Fibroblast of mammary gland (primary cell): ENCODE measurements at regions not wholly inside any gene's neighbourhood (a gene's known extent, or its start where the extent isn't known, plus 50 kb on each side); places are given as distances from the start of the nearest gene placed in this dataset.

ENCODE experiments used
- DNase-seq: peaks from one replicate; pipeline ENCODE4 v3.0.0-alpha.2; 2010; ENCODE audit warnings: low read depth
- H3K4me3 ChIP-seq: 2 replicates; pipeline ENCODE4 v1.5.1; 2011; ENCODE audit warnings: low read depth, mild to moderate bottlenecking, low read length, moderate library complexity; ENCODE audit not compliant: control insufficient read depth
- CTCF ChIP-seq: conservative IDR thresholded peaks from 2 replicates; pipeline ENCODE4 v1.5.1; 2011; ENCODE audit warnings: low read depth, low read length, inconsistent platforms; ENCODE audit not compliant: control insufficient read depth, insufficient read depth

GRCh38 chr13:73672492-73672891 lies 461.7 kb downstream of the KLF12 start:
- no peak for TF ChIP-seq CTCF
- no peak overlapping the region for H3K4me3 ChIP-seq
- no peak for DNase-seq

GRCh38 chr13:73671732-73672131 lies 462.5 kb downstream of the KLF12 start:
- no peak for DNase-seq
- no peak overlapping the region for H3K4me3 ChIP-seq
- TF ChIP-seq CTCF, result no peak

- DNase-seq, result no peak
- H3K4me3 ChIP-seq, result no peak overlapping the region
- TF ChIP-seq CTCF, result no peak
Measured at GRCh38 chr13:73671011-73671410, 463.2 kb downstream of the KLF12 start.

- DNase-seq, result no peak
- no peak for TF ChIP-seq CTCF
- no peak overlapping the region for H3K4me3 ChIP-seq
Measured at GRCh38 chr13:73667756-73668155, 466.4 kb downstream of the KLF12 start.

GRCh38 chr13:73665261-73665660 lies 468.9 kb downstream of the KLF12 start:
- TF ChIP-seq CTCF, result no peak

GRCh38 chr13:73664851-73665250 lies 469.4 kb downstream of the KLF12 start:
- TF ChIP-seq CTCF, result no peak
- no peak for DNase-seq

More at GRCh38 chr13:73665261-73665660, 468.9 kb downstream of the KLF12 start:
- H3K4me3 ChIP-seq, result no peak overlapping the region
- DNase-seq, result no peak

GRCh38 chr13:73662833-73663232 lies 471.4 kb downstream of the KLF12 start:
- no peak for TF ChIP-seq CTCF
- H3K4me3 ChIP-seq, result no peak overlapping the region
- DNase-seq, result no peak

More at GRCh38 chr13:73664851-73665250, 469.4 kb downstream of the KLF12 start:
- no peak overlapping the region for H3K4me3 ChIP-seq
